T-cell (primary cell): ENCODE measurements at regions not wholly inside any gene's neighbourhood (a gene's known extent, or its start where the extent isn't known, plus 50 kb on each side); places are given as distances from the start of the nearest gene placed in this dataset.

Experiments
- ATAC-seq, 4 experiments: fragments of 200-7000 bp in 3 of 4; fragments of 150-1000 bp in 1 of 4; cut with Tn5 transposase; replicated peaks in 1 of 4; 1 replicate in 3 of 4; 2 replicates in 1 of 4; pipeline ENCODE4 v1.10.0; 2021; ENCODE audit warnings: moderate library complexity in 3 of 4, mild to moderate bottlenecking in 2 of 4, moderate number of reproducible peaks in 1 of 4
- CTCF ChIA-PET, 2 donors: fragments of 300-600 bp; sonication (Branson Sonifier 250); formaldehyde crosslinking; loops; one replicate each; lab custom pipeline; 2022; ENCODE audit warnings: antibody characterized with exemption in 2 of 2; lab: Charles Lee
- POLR2A ChIA-PET, 2 donors: fragments of 300-600 bp; sonication (Branson Sonifier 250); formaldehyde crosslinking; loops; one replicate each; lab custom pipeline; 2022; ENCODE audit warnings: antibody characterized with exemption in 2 of 2; lab: Charles Lee
- DNase-seq, 35 experiments: peaks; one replicate each; pipeline versions ENCODE4 v3.0.0 to v3.0.0-alpha.2; 2013 to 2023
- H3K27ac ChIP-seq: one replicate; pipeline ENCODE4 v1.5.1; 2013; ENCODE audit warnings: low read length
- H3K27me3 ChIP-seq, 2 experiments: replicated peaks in 1 of 2; 1 replicate in 1 of 2; 2 replicates in 1 of 2; pipeline versions ENCODE4 v1.6.1 to v1.7.0; 2013; ENCODE audit warnings: low read length in 1 of 2, mixed read lengths in 1 of 2; ENCODE audit not compliant: control insufficient read depth in 2 of 2, insufficient read depth in 2 of 2; ENCODE audit errors: extremely low read depth in 1 of 2
- H3K36me3 ChIP-seq, 2 donors: 1 replicate in 1 of 2; 2 replicates in 1 of 2; pipeline versions ENCODE4 v1.6.1 to v1.7.0; 2013; ENCODE audit warnings: low read length in 1 of 2; ENCODE audit not compliant: control insufficient read depth in 2 of 2, insufficient read depth in 1 of 2; ENCODE audit errors: extremely low read depth in 1 of 2
- H3K4me1 ChIP-seq, 2 experiments: 1 replicate in 1 of 2; 2 replicates in 1 of 2; pipeline versions ENCODE4 v1.6.1 to v1.7.0; 2013; ENCODE audit warnings: low read length in 2 of 2, mixed read lengths in 1 of 2; ENCODE audit not compliant: insufficient read depth in 2 of 2, control insufficient read depth in 1 of 2; ENCODE audit errors: extremely low read depth in 1 of 2
- H3K4me3 ChIP-seq, 2 donors: 1 replicate in 1 of 2; 2 replicates in 1 of 2; pipeline versions ENCODE4 v1.5.1 to v1.7.0; 2013; ENCODE audit warnings: mild to moderate bottlenecking in 2 of 2, low read length in 1 of 2, moderate library complexity in 1 of 2; ENCODE audit not compliant: control insufficient read depth in 1 of 2; ENCODE audit errors: extremely low read depth in 1 of 2
- H3K9me3 ChIP-seq: 2 replicates; pipeline ENCODE4 v1.7.0; 2013
- H3K27ac Mint-ChIP-seq, 2 donors: one replicate each; pipeline ENCODE4 v1.8.0; 2020 to 2021; ENCODE audit warnings: mild to moderate bottlenecking in 2 of 2, mixed read lengths in 2 of 2
- H3K27me3 Mint-ChIP-seq, 2 donors: one replicate each; pipeline ENCODE4 v1.8.0; 2021 to 2022; ENCODE audit warnings: mixed read lengths in 2 of 2
- H3K36me3 Mint-ChIP-seq: one replicate; pipeline ENCODE4 v1.8.0; 2021; ENCODE audit warnings: mixed read lengths
- H3K4me1 Mint-ChIP-seq, 3 donors: one replicate each; pipeline ENCODE4 v1.8.0; 2020 to 2022; ENCODE audit warnings: mixed read lengths in 3 of 3, mild to moderate bottlenecking in 1 of 3
- H3K4me3 Mint-ChIP-seq, 3 donors: one replicate each; pipeline ENCODE4 v1.8.0; 2020 to 2022; ENCODE audit warnings: mild to moderate bottlenecking in 3 of 3, mixed read lengths in 3 of 3, moderate library complexity in 3 of 3
- H3K9me3 Mint-ChIP-seq, 3 donors: one replicate each; pipeline ENCODE4 v1.8.0; 2020 to 2022; ENCODE audit warnings: mixed read lengths in 3 of 3
- WGBS: methylation state at CpG from one replicate; pipeline ENCODE4 v1.1.5; 2013; ENCODE audit warnings: missing lambda C conversion rate; ENCODE audit not compliant: insufficient coverage; 5-methylcytosine and 5-hydroxymethylcytosine counted together

DNA sequence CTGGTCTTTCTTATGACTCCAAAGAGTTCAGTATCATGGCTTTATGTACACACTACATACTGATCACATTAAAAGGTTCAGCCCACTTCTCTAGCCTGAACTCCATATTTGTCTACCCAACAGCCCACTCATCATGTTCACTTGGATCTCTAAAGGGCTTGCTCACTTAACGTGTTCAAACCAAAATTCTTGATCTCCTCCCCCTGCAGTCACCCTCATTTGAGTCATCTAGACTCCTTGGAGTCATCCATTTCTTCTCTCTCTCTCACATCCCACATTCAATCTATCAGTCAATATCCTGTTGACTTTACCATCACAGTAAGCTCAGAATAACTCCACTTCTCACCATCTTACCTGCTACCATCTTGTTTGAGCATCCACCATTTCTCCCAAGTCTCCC lies 148.4 kb upstream of the ARID2 start:
- ATAC-seq, result no peak
- H3K27ac Mint-ChIP-seq, result no peak overlapping the region

DNA sequence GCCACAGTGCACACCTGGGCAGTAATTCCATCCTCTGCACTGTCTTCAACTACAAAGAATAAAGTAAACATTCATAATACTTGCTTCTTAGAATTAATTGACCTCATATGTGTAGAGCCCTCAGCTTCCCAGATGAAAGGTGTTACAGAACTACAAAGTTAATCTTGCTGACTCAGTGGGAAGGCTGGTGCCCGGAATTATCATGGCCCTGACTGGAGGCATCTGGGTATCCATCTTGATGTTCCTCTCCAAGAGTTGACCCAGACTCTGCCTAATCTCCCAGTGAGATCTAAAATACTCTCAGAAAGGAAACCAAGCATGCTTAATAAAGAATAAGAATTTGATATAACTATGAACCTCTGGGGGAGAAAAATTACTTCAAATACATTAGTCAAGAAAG lies 147.0 kb upstream of the ARID2 start:
- no CpG with 5 or more reads among the region's 1 CpG for WGBS
- no peak overlapping the region for H3K27ac ChIP-seq
- H3K9me3 ChIP-seq, result no peaks in the 10 kb centered on the region
- DNase-seq (no peak), ATAC-seq (no peak)
- H3K36me3 ChIP-seq, result no peaks in the 10 kb centered on the region
- no peaks in the 10 kb centered on the region for H3K4me1 ChIP-seq
- Mint-ChIP-seq H3K9me3 (no peaks in the 10 kb centered on the region), H3K4me1 (no peaks in the 10 kb centered on the region), H3K27ac (no peak overlapping the region), H3K27me3 (peaks cover 0 to 8% of the 10 kb centered on the region in 2 donors), H3K4me3 (no peak overlapping the region), H3K36me3 (no peaks in the 10 kb centered on the region)
- ChIA-PET POLR2A (interaction anchor here in 1 of 2 donors (0.6 kb wide), 1 partner anchor 1817 kb away, joined by 4 read pairs; no protein-coding TSS in a partner anchor), CTCF (no interaction called here)
- H3K27me3 ChIP-seq, result no peaks in the 10 kb centered on the region
- no peak overlapping the region for H3K4me3 ChIP-seq

More for the DNA sequence above, 148.4 kb upstream of the ARID2 start:
- H3K4me1 ChIP-seq, result no peaks in the 10 kb centered on the region
- no peak for DNase-seq
- Mint-ChIP-seq H3K4me1 (peaks cover 0 to 5% (median 3%) of the 10 kb centered on the region in 3 donors), H3K36me3 (no peaks in the 10 kb centered on the region), H3K9me3 (no peaks in the 10 kb centered on the region), H3K27me3 (peaks cover 0 to 8% of the 10 kb centered on the region in 2 donors), H3K4me3 (no peak overlapping the region)
- H3K9me3 ChIP-seq, result no peaks in the 10 kb centered on the region
- H3K36me3 ChIP-seq, result no peaks in the 10 kb centered on the region
- no peak overlapping the region for H3K4me3 ChIP-seq
- peaks cover 0 to 3% of the 10 kb centered on the region in 2 experiments for H3K27me3 ChIP-seq
- WGBS, result 54% methylated on average over 1 of the region's 1 CpG
- ChIA-PET POLR2A (no interaction called here), CTCF (interaction anchor here in 1 of 2 donors (1.7 kb wide), 1 partner anchor 12 kb away, joined by 3 read pairs; no protein-coding TSS in a partner anchor)
- no peak overlapping the region for H3K27ac ChIP-seq

DNA sequence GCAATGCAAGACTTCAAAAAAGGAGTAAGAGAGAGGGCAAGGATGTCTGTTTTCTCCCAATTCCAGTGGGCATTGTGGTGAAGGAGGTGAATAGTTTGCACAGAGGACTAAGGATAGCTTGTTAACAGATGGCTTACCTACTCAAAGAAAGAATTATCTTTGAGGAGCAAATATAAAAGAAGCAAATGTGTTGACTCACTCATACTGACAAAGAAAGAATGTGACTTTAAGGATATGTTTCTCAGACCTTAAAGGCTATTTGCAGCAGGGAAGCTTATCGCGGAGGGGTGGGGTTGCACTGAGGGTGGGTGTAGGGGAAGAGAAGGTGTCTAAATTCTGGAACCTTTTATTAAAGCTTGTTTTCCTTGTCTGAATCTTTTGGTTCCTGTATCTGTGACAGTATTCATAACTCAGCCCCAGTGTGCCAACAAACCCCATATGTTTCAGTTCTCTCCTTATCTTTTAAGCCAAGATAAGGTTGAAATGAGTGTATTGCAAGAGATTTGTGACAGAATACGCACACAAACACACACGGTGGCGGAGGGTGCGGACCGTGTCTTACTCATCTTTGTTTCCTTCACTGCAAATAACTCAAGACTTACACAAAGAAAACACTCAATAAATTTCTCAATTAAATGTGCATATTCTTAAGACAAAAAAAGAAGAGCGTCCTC lies 146.4 kb upstream of the ARID2 start:
- no peaks in the 10 kb centered on the region for H3K4me1 ChIP-seq
- ChIA-PET POLR2A (interaction anchor here in 1 of 2 donors (0.6 kb wide), 1 partner anchor 1817 kb away, joined by 4 read pairs; no protein-coding TSS in a partner anchor), CTCF (no interaction called here)
- no peak overlapping the region for H3K4me3 ChIP-seq
- DNase-seq, result no peak
- WGBS, result 70% methylated on average over 2 of the region's 8 CpGs
- ATAC-seq, result no peak
- H3K27me3 ChIP-seq, result no peaks in the 10 kb centered on the region
- no peaks in the 10 kb centered on the region for H3K9me3 ChIP-seq
- Mint-ChIP-seq H3K27me3 (peaks cover 0 to 8% of the 10 kb centered on the region in 2 donors), H3K36me3 (no peaks in the 10 kb centered on the region), H3K27ac (no peak overlapping the region), H3K4me1 (no peaks in the 10 kb centered on the region), H3K9me3 (no peaks in the 10 kb centered on the region), H3K4me3 (no peak overlapping the region)
- H3K36me3 ChIP-seq, result no peaks in the 10 kb centered on the region
- H3K27ac ChIP-seq, result no peak overlapping the region

DNA sequence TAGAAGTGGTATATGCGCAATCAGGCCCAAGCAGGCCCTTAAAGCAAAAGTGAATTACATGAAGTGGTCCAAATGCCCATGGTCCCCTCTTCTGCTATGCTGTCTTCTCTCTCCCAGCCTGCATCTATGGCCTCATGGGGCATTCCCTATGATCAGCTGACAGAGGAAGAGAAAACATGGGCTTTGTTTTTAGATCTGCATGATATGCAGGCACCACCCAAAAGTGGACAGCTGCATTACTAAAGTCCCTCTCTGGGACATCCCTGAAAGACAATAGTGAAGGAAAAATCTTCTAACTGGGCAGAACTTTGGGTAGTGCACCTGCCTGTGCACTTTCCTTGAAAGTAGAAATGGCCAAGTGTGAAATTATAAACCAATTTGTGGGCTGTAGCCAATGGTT lies 145.2 kb upstream of the ARID2 start:
- Histone ChIP-seq H3K9me3 (no peaks in the 10 kb centered on the region), H3K4me1 (no peaks in the 10 kb centered on the region), H3K36me3 (no peaks in the 10 kb centered on the region), H3K27me3 (no peaks in the 10 kb centered on the region), H3K4me3 (no peak overlapping the region), H3K27ac (no peak overlapping the region)
- H3K4me3 Mint-ChIP-seq, result no peak overlapping the region
- peaks cover 0 to 8% of the 10 kb centered on the region in 2 donors for H3K27me3 Mint-ChIP-seq
- no peaks in the 10 kb centered on the region for H3K36me3 Mint-ChIP-seq
- POLR2A ChIA-PET, result no interaction called here
- WGBS, result no CpG with 5 or more reads among the region's 1 CpG
- no peaks in the 10 kb centered on the region for H3K4me1 Mint-ChIP-seq
- CTCF ChIA-PET, result interaction anchor here in 1 of 2 donors (0.6 to 0.8 kb wide), 2 partner anchors 9 to 141 kb away, joined by 3 read pairs; no protein-coding TSS in a partner anchor
- no peaks in the 10 kb centered on the region for H3K9me3 Mint-ChIP-seq
- no peak for DNase-seq
- no peak overlapping the region for H3K27ac Mint-ChIP-seq
- no peak for ATAC-seq

DNA sequence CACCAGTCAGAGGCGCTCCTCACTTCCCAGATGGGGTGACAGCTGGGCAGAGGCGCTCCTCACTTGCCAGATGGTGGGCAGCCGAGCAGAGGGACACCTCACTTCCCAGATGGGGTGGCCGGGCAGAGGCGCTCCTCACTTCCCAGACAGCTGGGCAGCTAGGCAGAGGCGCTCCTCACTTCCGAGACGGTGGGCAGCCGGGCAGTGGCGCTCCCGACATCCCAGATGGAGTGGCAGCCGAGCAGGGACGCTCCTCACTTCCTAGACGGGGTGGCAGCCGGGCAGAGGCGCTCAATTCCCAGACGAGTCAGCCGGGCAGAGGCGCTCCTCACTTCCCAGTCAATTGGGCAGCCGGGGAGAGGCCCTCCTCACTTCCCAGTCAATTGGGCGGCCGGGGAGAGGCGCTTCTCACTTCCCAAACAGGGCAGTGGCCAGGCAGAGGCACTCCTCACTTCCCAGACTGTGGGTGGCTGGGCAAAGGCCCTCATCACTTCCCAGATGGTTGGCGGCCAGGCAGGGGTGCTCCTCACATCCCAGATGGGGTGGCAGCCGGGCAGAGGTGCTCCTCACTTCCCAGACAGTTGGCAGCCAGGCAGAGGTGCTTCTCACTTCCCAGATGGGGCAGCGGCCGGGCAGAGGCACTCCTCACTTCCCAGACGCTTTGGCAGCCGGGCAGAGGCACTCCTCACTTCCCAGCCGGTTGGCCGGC lies 143.8 kb upstream of the ARID2 start:
- ChIA-PET POLR2A (no interaction called here), CTCF (no interaction called here)
- H3K4me1 ChIP-seq, result no peaks in the 10 kb centered on the region
- H3K4me3 ChIP-seq, result no peak overlapping the region
- no peaks in the 10 kb centered on the region for H3K36me3 ChIP-seq
- no peaks in the 10 kb centered on the region for H3K4me1 Mint-ChIP-seq
- ATAC-seq (no peak), DNase-seq (no peak)
- 88% methylated on average over 25 of the region's 31 CpGs for WGBS
- no peaks in the 10 kb centered on the region for H3K36me3 Mint-ChIP-seq
- no peak overlapping the region for H3K27ac ChIP-seq
- no peaks in the 10 kb centered on the region for H3K9me3 Mint-ChIP-seq
- H3K4me3 Mint-ChIP-seq, result no peak overlapping the region
- peaks cover 0 to 4% of the 10 kb centered on the region in 2 experiments for H3K27me3 ChIP-seq
- no peaks in the 10 kb centered on the region for H3K9me3 ChIP-seq
- H3K27ac Mint-ChIP-seq, result no peak overlapping the region
- peaks cover 0 to 8% of the 10 kb centered on the region in 2 donors for H3K27me3 Mint-ChIP-seq

DNA sequence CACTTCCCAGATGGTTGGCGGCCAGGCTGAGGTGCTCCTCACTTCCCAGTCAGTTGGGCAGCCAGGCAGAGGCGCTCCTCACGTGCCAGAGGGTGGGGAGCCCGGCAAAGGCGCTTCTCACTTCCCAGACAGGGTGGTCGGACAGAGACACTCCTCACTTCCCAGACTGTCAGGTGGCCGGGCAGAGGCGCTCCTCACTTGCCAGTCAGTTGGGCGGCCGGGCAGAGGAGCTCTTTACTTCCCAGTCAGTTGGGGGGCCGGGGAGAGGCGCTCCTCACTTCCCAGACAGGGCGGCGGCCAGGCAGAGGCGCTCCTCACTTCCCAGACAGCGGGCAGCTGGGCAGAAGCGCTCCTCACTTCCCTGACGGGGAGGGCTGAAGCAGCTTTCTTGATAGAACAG lies 143.0 kb upstream of the ARID2 start:
- Histone ChIP-seq H3K27ac (no peak overlapping the region), H3K36me3 (no peaks in the 10 kb centered on the region), H3K27me3 (peaks cover 0 to 4% of the 10 kb centered on the region in 2 experiments), H3K4me3 (no peak overlapping the region), H3K9me3 (no peaks in the 10 kb centered on the region), H3K4me1 (no peaks in the 10 kb centered on the region)
- H3K9me3 Mint-ChIP-seq, result no peaks in the 10 kb centered on the region
- DNase-seq (no peak), ATAC-seq (no peak)
- no peak overlapping the region for H3K4me3 Mint-ChIP-seq
- no peak overlapping the region for H3K27ac Mint-ChIP-seq
- peaks cover 0 to 8% of the 10 kb centered on the region in 2 donors for H3K27me3 Mint-ChIP-seq
- CTCF ChIA-PET, result no interaction called here
- H3K36me3 Mint-ChIP-seq, result no peaks in the 10 kb centered on the region
- H3K4me1 Mint-ChIP-seq, result no peaks in the 10 kb centered on the region
- WGBS, result 93% methylated on average over 9 of the region's 18 CpGs
- POLR2A ChIA-PET, result no interaction called here
